HG03064 (cell line): ENCODE measurements at regions not wholly inside any gene's neighbourhood (a gene's known extent, or its start where the extent isn't known, plus 50 kb on each side); places are given as distances from the start of the nearest gene placed in this dataset.

ENCODE experiments used
- ATAC-seq: cut with Tn5 transposase; IDR thresholded peaks from one replicate; pipeline ENCODE4 v1.9.1; 2021; ENCODE audit warnings: low read depth; ENCODE audit not compliant: unreplicated experiment

DNA sequence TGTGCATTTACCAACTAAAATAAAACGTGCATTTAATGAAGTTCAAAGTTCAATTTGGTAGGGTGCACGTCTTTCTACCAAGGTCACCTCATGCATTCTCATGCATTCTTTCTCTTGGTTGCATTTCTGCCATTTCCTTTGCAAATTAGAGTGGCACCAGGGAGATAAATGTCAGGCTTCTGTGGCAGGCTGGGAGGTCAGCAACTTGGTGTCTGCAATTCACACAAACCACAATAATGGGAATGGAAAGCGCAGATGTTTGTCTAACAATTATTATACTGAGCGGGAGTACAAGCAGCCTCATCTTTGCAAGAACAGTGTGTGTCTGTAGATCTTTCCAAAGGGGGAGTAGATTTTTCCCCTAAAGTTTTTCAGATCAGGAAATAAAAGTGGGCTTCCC, 411.7 kb downstream of the DMRT2 start:
- ATAC-seq = no peak

DNA sequence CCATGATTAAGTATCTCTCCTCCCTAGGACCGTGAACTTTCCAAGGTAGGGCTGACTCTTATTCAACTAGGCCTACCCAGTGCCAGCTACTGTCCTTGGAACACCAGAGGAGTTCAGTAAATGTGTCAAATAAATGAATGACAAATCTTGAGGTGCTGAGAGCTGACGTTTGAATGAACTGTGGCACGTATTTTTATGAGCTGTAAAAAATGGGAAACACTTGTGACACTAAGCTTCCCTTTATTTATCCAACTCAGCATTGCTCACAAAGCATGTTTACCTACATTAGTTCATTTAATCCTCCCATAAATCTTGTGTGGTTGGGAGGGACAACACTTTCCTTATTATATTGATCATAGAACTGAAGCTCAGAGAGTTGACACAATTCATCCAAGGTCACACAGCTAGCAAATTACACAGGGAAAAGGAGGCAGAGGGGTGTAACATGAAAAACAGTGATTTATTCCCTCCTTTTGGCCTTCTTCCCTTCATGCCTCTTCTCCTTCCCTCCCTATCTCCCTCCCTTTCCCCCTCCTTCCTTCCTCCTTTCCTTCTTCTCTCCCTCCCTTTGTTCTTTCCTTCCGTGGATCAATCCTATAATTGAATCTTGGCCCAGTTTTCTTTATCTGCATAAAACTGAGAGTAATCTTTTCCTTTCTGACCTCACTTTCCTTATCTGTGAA, 412.6 kb downstream of the DMRT2 start:
- no peak for ATAC-seq

GRCh38 chr9:1469996-1470395, 419.8 kb downstream of the DMRT2 start:
- peak; percentile 92 for ATAC-seq

GRCh38 chr9:1473956-1474634, 423.9 kb downstream of the DMRT2 start:
- ATAC-seq = no peak

GRCh38 chr9:1474671-1475070, 424.5 kb downstream of the DMRT2 start:
- ATAC-seq = no peak

- peak; percentile 73 for ATAC-seq
These were observed 440.4 kb downstream of the DMRT2 start for GRCh38 chr9:1490341-1491232.

GRCh38 chr9:1492156-1492555, 442.0 kb downstream of the DMRT2 start:
- ATAC-seq = no peak

DNA sequence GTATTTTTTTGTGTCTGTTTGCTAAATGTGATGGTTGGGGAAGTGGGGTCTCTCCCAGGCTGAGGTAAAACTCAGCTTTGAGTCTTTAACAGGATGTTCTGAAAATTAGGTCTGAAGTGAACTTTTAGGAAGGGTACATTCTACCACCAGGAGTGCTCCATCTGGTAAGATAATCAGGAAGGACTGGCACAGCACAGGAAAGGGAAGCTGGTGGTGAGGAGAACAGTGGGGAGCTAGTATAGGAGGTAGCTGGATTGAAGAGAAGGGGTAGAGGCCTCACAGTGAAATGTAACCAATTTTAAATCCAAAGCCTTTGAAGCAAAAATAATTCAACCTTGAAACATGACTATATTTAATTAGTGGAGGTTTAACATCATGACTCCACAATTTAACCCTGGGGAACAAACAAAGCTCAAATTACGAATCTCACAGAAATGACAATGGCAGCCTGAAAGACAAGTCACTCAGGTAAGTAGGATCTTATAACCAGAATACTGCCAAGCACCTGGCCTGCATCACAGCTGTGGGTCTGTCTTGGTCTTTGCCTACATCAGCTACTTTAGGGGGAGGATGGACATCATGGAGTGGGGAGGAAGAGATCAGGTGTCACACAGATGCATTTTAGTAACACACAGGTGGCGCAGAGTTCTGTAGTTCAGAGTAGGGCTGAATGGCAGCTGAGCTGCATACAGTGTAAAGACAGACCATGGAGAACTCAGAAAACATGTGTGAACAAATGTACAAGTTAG, 445.3 kb downstream of the DMRT2 start:
- ATAC-seq = no peak

DNA sequence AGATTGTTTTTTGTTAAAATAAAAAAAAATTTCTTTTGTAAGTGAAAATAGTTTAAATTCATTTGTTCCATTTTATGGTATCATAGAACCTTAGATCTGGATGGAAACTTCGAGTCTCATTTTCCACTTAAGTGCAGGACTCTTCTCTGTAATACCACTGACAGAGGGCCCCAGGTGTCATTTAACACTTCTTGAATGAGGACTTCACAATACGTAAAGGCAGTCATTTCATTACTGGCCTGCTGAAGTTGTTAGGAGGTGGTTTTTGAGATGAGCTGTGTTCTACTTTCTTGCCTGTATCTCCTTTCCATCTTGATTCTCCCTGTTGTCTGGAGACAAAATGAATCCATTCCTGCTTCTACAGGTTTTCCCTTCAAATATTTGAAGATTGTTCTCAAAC, 455.3 kb downstream of the DMRT2 start:
- ATAC-seq = no peak

- no peak for ATAC-seq
These were observed 460.6 kb downstream of the DMRT2 start for GRCh38 chr9:1510712-1511111.

DNA sequence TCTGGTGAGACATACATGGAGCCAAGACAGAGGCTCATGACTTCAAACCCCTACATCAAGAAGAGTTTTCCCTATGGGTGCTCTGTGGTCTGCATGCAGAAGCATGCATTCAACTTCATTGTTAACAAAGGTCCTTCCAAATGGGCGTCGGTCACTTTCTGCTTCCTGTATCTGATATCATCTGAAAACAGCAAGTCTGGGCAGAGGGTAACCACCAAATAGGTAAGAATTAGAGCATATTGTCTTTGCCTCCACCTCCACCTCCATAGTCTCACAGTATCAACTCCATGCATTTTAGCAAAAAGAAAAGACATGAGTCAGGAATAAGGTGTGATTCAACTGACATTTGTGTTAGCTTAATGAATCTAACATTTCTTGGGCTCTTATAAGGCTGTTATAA, 462.9 kb downstream of the DMRT2 start:
- ATAC-seq = no peak

- no peak for ATAC-seq
These were observed 464.1 kb downstream of the DMRT2 start for GRCh38 chr9:1514250-1514649.

DNA sequence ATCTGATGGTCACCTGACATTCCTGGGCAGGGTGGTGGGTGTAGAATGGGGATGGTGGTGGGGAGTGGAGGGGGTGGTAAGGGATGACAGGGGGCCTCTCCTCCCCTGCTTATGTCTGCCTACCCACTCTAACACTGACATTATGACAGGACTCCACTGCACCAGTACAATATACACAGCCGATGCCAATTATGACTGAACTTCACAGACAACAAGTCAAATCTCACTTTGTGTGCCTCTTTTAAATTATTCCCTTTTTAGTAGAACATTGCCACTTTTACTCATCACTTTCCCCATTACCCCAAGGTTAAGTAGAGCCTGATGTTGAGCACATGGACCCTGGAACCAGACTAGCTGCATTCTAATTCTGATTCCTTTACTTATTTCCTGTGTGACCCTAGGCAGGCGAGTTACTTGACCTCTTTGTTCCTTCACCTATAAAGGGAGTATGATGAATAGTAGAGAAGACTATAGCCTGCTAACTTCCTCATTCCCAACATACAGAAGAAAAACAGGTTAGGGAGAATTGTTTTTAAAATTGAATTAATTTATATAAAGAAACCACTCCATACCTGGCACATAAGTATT, 464.7 kb downstream of the DMRT2 start:
- ATAC-seq = no peak

GRCh38 chr9:1515557-1515956, 465.4 kb downstream of the DMRT2 start:
- ATAC-seq = no peak

DNA sequence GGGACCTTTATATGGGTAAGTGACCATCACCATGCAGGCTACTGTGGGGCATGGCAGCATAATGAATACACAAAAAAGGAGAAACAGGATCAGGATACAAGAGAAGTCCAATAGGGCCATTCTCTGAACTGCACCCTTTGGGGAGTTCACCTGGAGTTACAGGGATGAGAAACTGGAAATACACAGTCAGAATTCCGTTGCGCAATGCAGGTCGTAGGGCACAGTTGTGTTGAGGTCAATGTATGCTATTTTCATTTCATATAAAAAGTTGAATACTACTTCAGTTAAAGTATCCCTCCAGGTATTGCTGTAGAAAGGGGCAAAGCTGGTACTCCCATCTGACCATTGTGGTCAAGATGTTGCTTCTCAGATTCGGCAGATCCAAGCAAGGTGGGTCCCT, 471.4 kb downstream of the DMRT2 start:
- ATAC-seq = no peak

GRCh38 chr9:1522219-1522767, 472.1 kb downstream of the DMRT2 start:
- peak; percentile 61 for ATAC-seq

DNA sequence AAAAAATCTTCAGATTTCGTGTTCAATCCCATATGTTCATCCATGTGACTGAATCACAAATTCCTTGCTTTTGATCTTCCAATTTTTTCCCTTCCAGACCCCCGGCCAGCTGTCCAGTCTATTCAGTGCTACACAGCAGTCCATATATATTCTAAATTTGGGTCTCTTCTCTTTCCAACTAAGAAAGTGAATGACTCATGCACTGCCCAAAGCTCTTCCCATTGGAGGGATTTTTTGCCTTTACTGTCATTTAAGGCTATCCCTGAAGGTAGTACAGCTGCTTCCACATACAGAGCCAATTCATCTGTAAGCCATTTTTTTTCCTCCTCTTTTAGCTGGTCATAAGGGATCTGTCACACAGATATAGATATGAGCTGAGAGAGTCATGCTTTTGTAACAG, 478.3 kb downstream of the DMRT2 start:
- no peak for ATAC-seq

DNA sequence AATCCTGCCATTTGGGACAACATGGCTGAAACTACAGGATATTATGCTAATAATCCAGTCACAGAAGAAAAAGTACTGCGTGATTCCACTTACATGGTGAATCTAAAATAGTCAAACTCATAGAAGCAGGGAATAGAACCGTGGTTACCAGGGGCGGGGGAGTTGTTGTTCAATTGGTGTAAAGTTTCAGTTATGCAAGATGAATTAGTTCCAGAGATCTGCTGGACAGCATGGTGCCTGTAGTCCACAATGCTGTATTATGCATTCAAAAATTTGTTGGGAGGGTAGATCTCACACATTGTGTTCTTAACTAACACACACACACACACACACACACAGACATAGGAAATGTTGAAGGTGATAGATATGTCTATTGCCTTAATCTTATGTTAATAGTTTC, 480.5 kb downstream of the DMRT2 start:
- no peak for ATAC-seq

DNA sequence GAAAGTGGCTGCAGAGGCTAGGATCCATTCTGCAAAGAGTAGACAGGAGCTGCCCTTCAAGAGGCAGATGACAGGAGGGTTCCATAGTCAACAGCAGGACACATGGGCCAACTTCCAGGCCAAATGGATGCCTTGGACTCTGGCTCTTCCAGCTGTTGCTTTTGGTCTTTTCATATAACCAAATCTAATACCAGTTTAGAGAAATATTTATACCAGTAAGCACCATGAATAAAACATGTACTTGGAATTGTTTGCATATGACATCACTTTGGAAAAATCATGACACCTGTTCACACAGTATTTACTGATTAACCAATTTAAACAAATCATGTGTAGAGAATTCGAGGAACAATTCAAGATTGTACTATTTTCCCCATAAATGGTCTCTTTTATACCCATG, 481.3 kb downstream of the DMRT2 start:
- ATAC-seq = no peak

GRCh38 chr9:1532171-1532570, 482.0 kb downstream of the DMRT2 start:
- no peak for ATAC-seq
